ENCODE measurements at regions not wholly inside any gene's neighbourhood (a gene's known extent, or its start where the extent isn't known, plus 50 kb on each side); places are given as distances from the start of the nearest gene placed in this dataset.

- TF ChIP-seq CTCF (IDR thresholded peaks at IDR 0.05; ENCODE audit: control extremely low read depth, extremely low read depth, low read depth, missing control alignments) = no peak
- DNase-seq (ENCODE audit: extremely low spot score) = no peak
- POLR2A ChIA-PET = no interaction called here
- CTCF ChIA-PET = no interaction called here
Measured at GRCh38 chr2:239671916-239672849, 271.4 kb upstream of the HDAC4 start.

DNA sequence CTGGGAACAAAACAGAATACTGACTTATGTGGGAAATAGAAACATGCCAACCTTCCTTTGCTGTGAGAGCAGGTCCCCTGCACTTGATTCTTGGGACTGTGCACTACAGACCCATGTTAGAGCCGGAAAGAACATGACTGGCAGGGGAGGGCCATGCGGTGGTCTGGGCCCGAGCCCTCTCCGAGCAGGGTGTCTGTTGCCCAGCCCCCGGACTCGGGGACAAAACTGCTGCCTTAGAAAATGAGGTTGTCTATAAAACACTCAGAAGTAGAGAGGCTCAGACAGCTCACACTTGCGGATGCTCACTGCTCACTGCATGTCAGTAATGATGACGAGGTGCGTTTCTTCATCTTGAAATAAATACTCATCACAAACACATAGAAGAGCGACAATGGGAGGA lies 270.7 kb upstream of the HDAC4 start:
- DNase-seq (ENCODE audit: extremely low spot score) = no peak
- POLR2A ChIA-PET = no interaction called here
- CTCF ChIA-PET = no interaction called here
- no peak for TF ChIP-seq CTCF (IDR thresholded peaks at IDR 0.05; ENCODE audit: control extremely low read depth, extremely low read depth, low read depth, missing control alignments)

- TF ChIP-seq CTCF (IDR thresholded peaks at IDR 0.05; ENCODE audit: control extremely low read depth, extremely low read depth, low read depth, missing control alignments) = no peak
- DNase-seq (ENCODE audit: extremely low spot score) = no peak
- POLR2A ChIA-PET = no interaction called here
- CTCF ChIA-PET = no interaction called here
Measured at GRCh38 chr2:239670463-239671120, 269.8 kb upstream of the HDAC4 start.

- TF ChIP-seq CTCF (IDR thresholded peaks at IDR 0.05; ENCODE audit: control extremely low read depth, extremely low read depth, low read depth, missing control alignments) = no peak
- CTCF ChIA-PET = no interaction called here
- POLR2A ChIA-PET = no interaction called here
- no peak for DNase-seq (ENCODE audit: extremely low spot score)
Measured at GRCh38 chr2:239669899-239670460, 269.2 kb upstream of the HDAC4 start.

DNA sequence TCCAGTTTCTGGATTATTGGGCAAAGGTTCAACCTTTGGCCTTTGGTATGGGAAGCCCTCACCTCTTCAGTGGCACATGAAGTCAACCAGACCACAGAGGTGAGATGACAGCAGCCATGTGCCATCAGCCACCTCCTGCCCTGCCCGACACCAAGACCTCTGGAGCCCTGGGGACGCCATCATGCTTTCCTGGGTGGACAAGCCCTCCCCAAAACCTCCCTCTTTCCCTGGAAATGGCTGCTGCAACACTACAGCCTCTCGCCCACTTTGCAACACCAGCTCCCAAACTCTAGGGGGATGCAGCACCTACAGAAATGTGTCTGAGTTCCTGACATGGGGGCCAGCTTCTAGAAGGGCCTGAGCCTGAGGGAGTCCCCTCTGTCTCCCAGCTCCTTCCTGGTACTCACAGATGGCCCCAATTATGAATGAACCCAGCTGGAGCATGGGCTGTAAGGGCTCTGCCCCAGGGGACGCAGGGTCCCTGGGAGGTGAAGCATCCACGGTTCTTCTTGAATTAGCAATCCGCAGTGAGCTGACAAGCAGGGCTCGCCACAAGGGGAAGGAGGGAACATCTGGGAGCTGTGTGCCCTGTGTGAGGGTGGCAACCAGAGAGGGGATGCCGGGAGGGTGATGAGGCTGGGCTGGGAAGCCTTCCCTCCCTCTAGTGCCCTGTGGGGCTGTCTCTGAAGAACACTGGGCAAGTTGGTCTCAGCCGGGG lies 268.5 kb upstream of the HDAC4 start:
- ChIA-PET POLR2A (no interaction called here), CTCF (no interaction called here)
- TF ChIP-seq CTCF (IDR thresholded peaks at IDR 0.05; ENCODE audit: control extremely low read depth, extremely low read depth, low read depth, missing control alignments) = no peak
- DNase-seq (ENCODE audit: extremely low spot score) = no peak

- CTCF ChIA-PET = no interaction called here
- no peak for DNase-seq (ENCODE audit: extremely low spot score)
- POLR2A ChIA-PET = no interaction called here
- TF ChIP-seq CTCF (IDR thresholded peaks at IDR 0.05; ENCODE audit: control extremely low read depth, extremely low read depth, low read depth, missing control alignments) = no peak
Measured at GRCh38 chr2:239668651-239669050, 267.8 kb upstream of the HDAC4 start.

Measured in GM10248 (cell line).